Immature natural killer cell (primary cell): ENCODE measurements at regions not wholly inside any gene's neighbourhood (a gene's known extent, or its start where the extent isn't known, plus 50 kb on each side); places are given as distances from the start of the nearest gene placed in this dataset.

Experiments used
- DNase-seq, 3 donors: peaks; one replicate each; pipeline ENCODE4 v3.0.0; 2022; ENCODE audit warnings: mixed read lengths in 1 of 3
- H3K27ac Mint-ChIP-seq, 6 donors: one replicate each; pipeline ENCODE4 v1.8.0; 2020; ENCODE audit warnings: mixed read lengths in 6 of 6, mild to moderate bottlenecking in 5 of 6, inconsistent platforms in 4 of 6, moderate library complexity in 3 of 6
- H3K27me3 Mint-ChIP-seq, 3 donors: one replicate each; pipeline ENCODE4 v1.8.0; 2020 to 2021; ENCODE audit warnings: low read depth in 3 of 3, mild to moderate bottlenecking in 3 of 3, mixed read lengths in 3 of 3, moderate library complexity in 3 of 3, inconsistent platforms in 1 of 3
- H3K36me3 Mint-ChIP-seq, 3 donors: one replicate each; pipeline ENCODE4 v1.8.0; 2020; ENCODE audit warnings: mixed read lengths in 3 of 3, inconsistent platforms in 2 of 3, mild to moderate bottlenecking in 2 of 3
- H3K4me1 Mint-ChIP-seq, 2 donors: one replicate each; pipeline ENCODE4 v1.8.0; 2020; ENCODE audit warnings: inconsistent platforms in 2 of 2, mild to moderate bottlenecking in 2 of 2, mixed read lengths in 2 of 2, moderate library complexity in 1 of 2
- H3K4me3 Mint-ChIP-seq, 5 donors: one replicate each; pipeline ENCODE4 v1.8.0; 2020; ENCODE audit warnings: mild to moderate bottlenecking in 5 of 5, mixed read lengths in 5 of 5, inconsistent platforms in 3 of 5, moderate library complexity in 3 of 5
- H3K9me3 Mint-ChIP-seq, 6 donors: one replicate each; pipeline ENCODE4 v1.8.0; 2020; ENCODE audit warnings: mild to moderate bottlenecking in 6 of 6, mixed read lengths in 6 of 6, inconsistent platforms in 4 of 6, moderate library complexity in 3 of 6

DNA sequence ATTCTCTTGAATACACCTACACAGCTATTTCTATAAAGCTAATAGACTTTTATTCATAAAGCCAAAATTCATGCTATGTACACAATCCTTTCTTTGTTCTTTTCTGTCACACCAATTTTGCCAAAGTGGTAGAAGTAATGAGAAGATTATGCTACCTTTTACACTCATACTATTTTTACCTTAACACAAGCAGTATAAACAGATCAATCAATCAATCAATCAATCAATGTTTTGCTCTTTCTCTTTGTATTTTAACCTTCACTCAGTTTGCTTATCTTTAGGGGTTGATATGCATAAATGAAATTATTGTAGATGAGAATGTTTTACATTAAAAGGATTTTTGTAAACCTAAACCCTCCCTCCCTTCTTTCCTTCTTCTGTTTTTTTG, 878.6 kb downstream of the RAPGEF2 start:
- H3K4me3 Mint-ChIP-seq, result no peak overlapping the region
- no peak for DNase-seq
- H3K36me3 Mint-ChIP-seq, result no peaks in the 10 kb centered on the region
- H3K27ac Mint-ChIP-seq, result no peak overlapping the region
- peaks cover 0 to 2% (median 0%) of the 10 kb centered on the region in 3 donors for H3K27me3 Mint-ChIP-seq
- H3K4me1 Mint-ChIP-seq, result no peaks in the 10 kb centered on the region
- peaks cover 3 to 30% (median 14%) of the 10 kb centered on the region in 6 donors for H3K9me3 Mint-ChIP-seq

DNA sequence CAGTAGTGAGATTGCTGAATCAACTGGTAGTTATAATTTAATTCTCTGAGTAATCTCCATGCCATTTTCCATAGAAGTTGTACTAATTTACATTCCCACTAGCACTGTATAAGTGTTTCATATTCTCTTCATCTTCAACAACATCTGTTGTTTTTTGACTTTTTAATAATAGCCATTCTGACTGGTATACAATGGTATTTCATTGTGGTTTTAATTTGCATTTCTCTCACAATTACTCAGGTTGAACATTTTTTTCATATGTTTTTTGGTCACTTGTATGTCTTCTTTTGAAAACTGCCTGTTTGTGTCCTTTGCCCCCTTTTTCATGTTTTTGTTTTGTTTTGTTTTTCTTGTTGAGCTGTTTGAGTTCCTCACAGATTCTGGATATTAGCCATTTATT, 880.2 kb downstream of the RAPGEF2 start:
- Mint-ChIP-seq H3K4me3 (no peak overlapping the region), H3K9me3 (peaks cover 5 to 30% (median 12%) of the 10 kb centered on the region in 6 donors), H3K27ac (no peak overlapping the region), H3K4me1 (no peaks in the 10 kb centered on the region), H3K36me3 (no peaks in the 10 kb centered on the region), H3K27me3 (no peaks in the 10 kb centered on the region)
- no peak for DNase-seq

DNA sequence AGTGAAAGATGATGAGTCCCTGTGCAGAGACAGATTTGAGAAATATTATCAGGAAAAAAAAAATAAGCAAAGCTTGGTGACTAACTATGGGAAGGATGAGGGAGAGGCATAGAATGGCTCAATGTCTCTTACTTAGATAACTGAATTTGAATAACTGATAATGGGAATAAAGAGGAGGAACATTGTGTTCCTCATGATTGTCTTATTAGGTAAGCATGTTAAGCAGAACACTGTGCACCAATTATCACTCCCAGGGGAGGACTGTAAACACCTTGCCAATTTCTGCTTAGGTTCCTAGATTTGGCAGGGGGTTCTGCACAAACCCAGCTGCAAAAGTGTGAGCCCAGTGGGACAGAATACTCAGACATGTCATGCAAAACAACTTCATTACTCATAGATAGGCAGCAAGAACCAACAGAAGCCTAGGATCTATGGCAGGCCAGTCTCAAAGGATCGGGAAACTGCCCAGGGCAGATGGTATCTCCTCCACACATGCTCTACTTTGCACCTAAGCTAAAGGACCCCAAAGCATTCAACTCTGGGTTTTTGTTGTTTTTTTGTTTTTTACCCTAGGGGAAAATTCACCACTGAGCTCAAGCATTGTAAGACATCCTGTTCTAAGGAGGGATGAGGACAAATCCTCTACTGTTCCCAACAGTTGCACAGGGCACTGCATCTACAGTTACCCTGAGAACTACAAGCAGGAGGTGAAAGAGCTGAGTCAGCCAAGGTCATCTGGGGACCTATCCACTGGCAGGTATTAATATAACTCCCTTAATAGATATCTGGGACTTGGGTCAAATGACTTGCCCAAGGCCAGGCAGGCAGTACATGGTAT, 907.0 kb downstream of the RAPGEF2 start:
- DNase-seq, result no peak
- Mint-ChIP-seq H3K36me3 (no peaks in the 10 kb centered on the region), H3K27me3 (peaks cover 0 to 2% (median 0%) of the 10 kb centered on the region in 3 donors), H3K4me3 (no peak overlapping the region), H3K9me3 (peaks cover 2 to 45% (median 40%) of the 10 kb centered on the region in 6 donors), H3K4me1 (no peaks in the 10 kb centered on the region), H3K27ac (no peak overlapping the region)

DNA sequence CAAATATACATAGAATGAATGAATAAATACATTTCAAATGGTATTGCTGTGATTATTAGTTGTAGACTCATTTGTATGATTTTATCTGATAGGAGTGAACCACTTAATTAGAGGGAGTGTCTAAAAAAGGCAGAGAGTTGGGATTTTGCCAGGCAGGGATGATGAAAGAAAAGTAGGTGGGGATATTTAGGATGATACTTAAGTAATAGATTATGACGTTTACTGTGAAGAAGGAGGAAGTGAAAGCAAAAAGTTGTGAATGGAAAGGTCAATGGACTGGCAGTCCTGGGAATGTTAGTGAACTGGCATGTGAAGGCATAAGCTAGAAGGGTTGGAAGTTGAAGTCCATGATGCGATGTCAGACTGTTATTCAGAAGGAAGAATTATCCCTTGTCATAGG, 917.1 kb downstream of the RAPGEF2 start:
- H3K27ac Mint-ChIP-seq, result no peak overlapping the region
- peaks cover 8 to 58% (median 14%) of the 10 kb centered on the region in 6 donors for H3K9me3 Mint-ChIP-seq
- no peaks in the 10 kb centered on the region for H3K27me3 Mint-ChIP-seq
- no peak overlapping the region for H3K4me3 Mint-ChIP-seq
- DNase-seq, result no peak
- no peaks in the 10 kb centered on the region for H3K4me1 Mint-ChIP-seq
- H3K36me3 Mint-ChIP-seq, result no peaks in the 10 kb centered on the region

DNA sequence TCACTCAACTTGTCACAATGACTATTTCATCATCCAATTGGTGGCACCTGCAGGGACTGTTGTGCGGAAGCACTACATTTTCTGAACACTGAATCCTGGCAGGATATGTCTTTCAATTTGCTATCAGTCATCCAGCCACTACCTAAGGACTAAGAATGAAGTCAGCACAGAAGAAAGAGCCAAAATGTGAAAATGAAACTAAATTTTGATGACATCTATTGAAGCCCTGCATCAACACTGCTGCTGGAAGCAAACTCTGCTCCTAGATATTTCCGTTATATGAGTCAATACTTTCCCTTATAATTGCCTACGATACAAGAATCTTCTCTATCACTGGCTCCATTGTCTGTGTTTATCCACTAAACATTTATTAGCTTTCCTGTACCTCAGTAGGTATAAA, 917.9 kb downstream of the RAPGEF2 start:
- DNase-seq, result no peak

DNA sequence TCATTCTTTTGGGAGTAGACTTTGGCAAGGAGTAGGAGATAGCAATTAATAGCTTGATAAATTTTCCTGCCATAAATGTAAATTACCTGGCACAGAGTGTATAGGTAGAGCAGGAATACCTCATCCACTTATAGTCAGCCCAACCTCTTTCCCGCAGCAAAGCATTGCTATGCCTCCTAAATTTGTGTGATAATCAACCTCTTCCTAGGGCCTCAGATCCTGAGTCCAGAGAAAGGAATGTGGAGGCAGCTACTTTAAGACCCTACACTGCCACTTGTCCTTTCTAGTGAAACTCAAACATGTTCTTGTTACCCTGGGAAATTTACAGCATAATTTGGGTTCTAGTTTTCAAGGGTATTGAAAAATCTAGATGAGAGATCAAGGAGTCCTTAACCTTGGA, 919.0 kb downstream of the RAPGEF2 start:
- no peak for DNase-seq
- H3K4me1 Mint-ChIP-seq, result no peaks in the 10 kb centered on the region
- no peaks in the 10 kb centered on the region for H3K36me3 Mint-ChIP-seq
- peaks cover 8 to 59% (median 18%) of the 10 kb centered on the region in 6 donors for H3K9me3 Mint-ChIP-seq
- no peak overlapping the region for H3K4me3 Mint-ChIP-seq
- H3K27ac Mint-ChIP-seq, result no peak overlapping the region
- peaks cover 0 to 2% (median 0%) of the 10 kb centered on the region in 3 donors for H3K27me3 Mint-ChIP-seq

More for the DNA sequence above, 917.9 kb downstream of the RAPGEF2 start:
- H3K27me3 Mint-ChIP-seq, result peaks cover 0 to 2% (median 0%) of the 10 kb centered on the region in 3 donors
- no peak overlapping the region for H3K27ac Mint-ChIP-seq
- no peaks in the 10 kb centered on the region for H3K36me3 Mint-ChIP-seq
- peaks cover 8 to 61% (median 14%) of the 10 kb centered on the region in 6 donors for H3K9me3 Mint-ChIP-seq
- no peak overlapping the region for H3K4me3 Mint-ChIP-seq
- no peaks in the 10 kb centered on the region for H3K4me1 Mint-ChIP-seq

DNA sequence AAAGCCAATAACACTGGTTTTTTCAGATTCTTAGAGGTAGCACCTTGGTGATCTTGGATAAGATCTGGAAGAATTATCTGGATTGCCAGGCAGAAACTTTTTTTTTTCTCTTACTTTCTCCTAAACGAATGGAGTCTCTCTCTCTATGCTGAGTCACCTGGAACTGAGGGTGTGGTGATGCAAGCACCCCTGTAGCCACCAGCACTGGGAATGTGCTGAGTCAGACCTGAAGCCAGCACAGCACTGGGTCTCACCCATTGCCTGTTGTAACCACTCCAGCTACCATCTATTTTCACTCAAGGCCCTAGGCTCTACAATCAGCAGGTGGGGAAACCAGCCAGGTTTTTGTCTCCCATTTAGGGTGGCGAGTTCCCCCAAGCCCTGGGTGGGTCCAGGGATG, 923.8 kb downstream of the RAPGEF2 start:
- no peaks in the 10 kb centered on the region for H3K4me1 Mint-ChIP-seq
- peaks cover 0 to 2% (median 1%) of the 10 kb centered on the region in 3 donors for H3K27me3 Mint-ChIP-seq
- H3K27ac Mint-ChIP-seq, result no peak overlapping the region
- H3K9me3 Mint-ChIP-seq, result peaks cover 3 to 31% (median 20%) of the 10 kb centered on the region in 6 donors
- no peaks in the 10 kb centered on the region for H3K36me3 Mint-ChIP-seq
- no peak for DNase-seq
- H3K4me3 Mint-ChIP-seq, result no peak overlapping the region

DNA sequence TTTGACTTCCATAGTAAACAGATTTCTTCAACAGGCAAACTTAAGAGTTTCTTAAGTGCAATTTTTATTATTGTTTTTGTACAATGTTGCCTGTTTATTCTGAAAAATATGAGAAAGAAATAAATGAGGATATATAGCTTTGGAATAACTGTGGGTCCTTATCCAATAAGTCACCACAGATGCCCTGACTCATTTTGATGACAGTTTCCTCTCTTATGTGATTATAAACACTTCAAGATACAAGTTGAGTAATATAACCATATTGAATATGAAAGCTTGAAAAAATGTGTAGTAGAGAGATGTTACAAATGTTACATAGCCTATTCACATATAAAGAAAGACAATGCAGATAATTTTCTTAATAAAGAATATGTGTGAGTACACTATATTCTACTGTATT, 931.6 kb downstream of the RAPGEF2 start:
- Mint-ChIP-seq H3K4me3 (no peak overlapping the region), H3K27ac (no peak overlapping the region), H3K36me3 (no peaks in the 10 kb centered on the region), H3K4me1 (no peaks in the 10 kb centered on the region), H3K9me3 (peaks cover 3 to 16% (median 8%) of the 10 kb centered on the region in 6 donors), H3K27me3 (peaks cover 2 to 4% (median 3%) of the 10 kb centered on the region in 3 donors)
- DNase-seq, result no peak

DNA sequence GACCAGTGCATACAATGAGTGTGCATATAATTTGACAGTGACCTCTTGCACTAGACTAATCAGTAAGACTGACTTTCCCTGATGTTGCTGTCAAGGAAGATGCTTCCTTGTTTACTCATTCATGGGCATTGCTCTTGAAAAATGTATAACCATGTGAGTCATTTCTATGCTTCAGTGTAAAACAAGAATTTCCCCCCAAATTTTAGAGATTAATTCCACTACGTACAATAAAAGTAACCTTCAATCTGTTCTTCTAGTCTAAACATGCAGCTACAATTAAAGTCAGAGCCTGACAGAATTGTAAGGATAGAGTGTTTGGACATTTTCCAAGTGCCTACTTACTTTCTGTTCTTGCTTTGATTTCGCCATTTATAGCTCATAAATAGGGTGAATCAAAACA, 935.7 kb downstream of the RAPGEF2 start:
- Mint-ChIP-seq H3K27ac (no peak overlapping the region), H3K4me3 (no peak overlapping the region)

DNA sequence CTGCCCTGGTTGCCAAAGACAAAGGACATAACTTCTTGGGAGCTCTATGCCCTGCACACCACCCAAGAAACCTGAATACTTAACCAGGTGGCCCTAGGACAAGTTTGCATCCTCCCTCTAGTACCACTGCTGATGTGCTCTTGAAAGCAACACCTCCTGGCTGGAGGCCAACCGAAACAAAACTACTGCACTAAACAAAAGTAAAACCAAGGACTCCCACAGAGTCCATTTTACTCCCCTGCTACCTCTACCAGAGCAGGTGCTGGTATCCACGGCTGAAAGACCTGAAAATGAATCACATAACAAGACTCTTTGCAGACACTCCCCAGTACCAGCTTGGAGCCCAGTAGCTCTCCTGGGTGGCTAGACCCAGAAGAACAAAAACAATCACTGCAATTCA, 941.8 kb downstream of the RAPGEF2 start:
- no peaks in the 10 kb centered on the region for H3K36me3 Mint-ChIP-seq
- no peak for DNase-seq
- H3K4me1 Mint-ChIP-seq, result no peaks in the 10 kb centered on the region
- H3K9me3 Mint-ChIP-seq, result peaks cover 0 to 55% (median 25%) of the 10 kb centered on the region in 6 donors
- no peak overlapping the region for H3K27ac Mint-ChIP-seq
- no peak overlapping the region for H3K4me3 Mint-ChIP-seq
- H3K27me3 Mint-ChIP-seq, result peaks cover 0 to 1% (median 0%) of the 10 kb centered on the region in 3 donors

More for the DNA sequence above, 935.7 kb downstream of the RAPGEF2 start:
- Mint-ChIP-seq H3K36me3 (no peaks in the 10 kb centered on the region), H3K27me3 (peaks cover 0 to 4% (median 1%) of the 10 kb centered on the region in 3 donors), H3K9me3 (peaks cover 0 to 30% (median 13%) of the 10 kb centered on the region in 6 donors), H3K4me1 (no peaks in the 10 kb centered on the region)
- DNase-seq, result no peak

DNA sequence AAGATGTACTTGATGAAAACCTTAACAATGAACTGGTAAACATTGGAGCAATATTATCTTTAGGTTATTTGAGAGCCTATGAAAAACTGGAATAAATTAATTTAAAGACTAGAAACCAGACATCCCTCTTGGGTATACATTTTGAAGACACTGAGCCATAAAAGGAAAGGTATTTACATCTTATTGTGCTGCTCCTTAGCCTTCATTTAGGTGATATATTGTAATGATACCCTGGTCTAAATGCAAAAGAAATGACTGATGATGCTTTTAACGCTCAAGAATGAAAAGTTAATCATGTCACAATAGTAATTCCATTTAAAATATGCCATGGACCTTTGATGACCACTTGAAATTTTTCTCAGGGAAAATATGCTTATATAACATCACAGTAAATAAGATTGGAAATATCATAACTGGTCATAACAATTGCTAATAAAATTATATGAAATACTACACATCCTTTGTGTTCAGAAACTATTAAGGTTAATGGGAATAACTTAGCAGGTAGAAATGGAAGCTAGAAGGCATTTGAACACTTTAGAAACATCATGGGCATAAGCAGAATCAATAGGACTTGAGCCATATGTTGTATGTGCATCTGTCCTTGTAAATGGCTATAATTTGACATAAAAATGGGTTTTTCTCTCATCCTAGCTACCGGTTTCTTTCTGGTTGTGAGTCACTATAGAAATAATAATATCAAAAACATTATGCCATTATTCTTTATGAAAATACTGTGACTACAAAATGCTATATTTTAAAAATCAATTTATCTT, 979.7 kb downstream of the RAPGEF2 start:
- Mint-ChIP-seq H3K4me3 (no peak overlapping the region), H3K4me1 (no peaks in the 10 kb centered on the region), H3K9me3 (peaks cover 11 to 45% (median 21%) of the 10 kb centered on the region in 6 donors), H3K36me3 (peaks cover 0 to 3% (median 0%) of the 10 kb centered on the region in 3 donors), H3K27ac (no peak overlapping the region), H3K27me3 (no peaks in the 10 kb centered on the region)
- DNase-seq, result no peak

DNA sequence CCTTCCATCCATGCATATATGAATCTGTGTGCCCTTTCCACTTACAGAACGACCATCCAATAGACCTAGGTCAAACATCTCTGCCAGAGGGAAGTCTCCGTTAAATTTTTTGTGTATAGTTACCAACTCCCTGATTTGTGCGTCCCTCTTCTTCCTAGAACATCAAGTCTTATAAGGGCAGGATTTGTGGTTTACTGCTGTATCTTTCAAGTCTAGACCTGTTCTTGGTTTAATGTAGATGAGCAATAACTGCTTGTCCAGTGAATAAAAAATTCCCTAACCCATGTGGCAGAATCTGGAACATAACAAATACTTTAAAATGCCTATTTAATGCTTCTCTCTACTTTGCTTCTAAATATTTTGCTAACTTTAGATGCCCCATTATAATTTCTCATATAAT, 988.8 kb downstream of the RAPGEF2 start:
- no peaks in the 10 kb centered on the region for H3K4me1 Mint-ChIP-seq
- no peak for DNase-seq
- H3K27me3 Mint-ChIP-seq, result no peaks in the 10 kb centered on the region
- H3K4me3 Mint-ChIP-seq, result no peak overlapping the region
- H3K36me3 Mint-ChIP-seq, result no peaks in the 10 kb centered on the region
- H3K9me3 Mint-ChIP-seq, result peaks cover 17 to 68% (median 35%) of the 10 kb centered on the region in 6 donors
- H3K27ac Mint-ChIP-seq, result no peak overlapping the region

DNA sequence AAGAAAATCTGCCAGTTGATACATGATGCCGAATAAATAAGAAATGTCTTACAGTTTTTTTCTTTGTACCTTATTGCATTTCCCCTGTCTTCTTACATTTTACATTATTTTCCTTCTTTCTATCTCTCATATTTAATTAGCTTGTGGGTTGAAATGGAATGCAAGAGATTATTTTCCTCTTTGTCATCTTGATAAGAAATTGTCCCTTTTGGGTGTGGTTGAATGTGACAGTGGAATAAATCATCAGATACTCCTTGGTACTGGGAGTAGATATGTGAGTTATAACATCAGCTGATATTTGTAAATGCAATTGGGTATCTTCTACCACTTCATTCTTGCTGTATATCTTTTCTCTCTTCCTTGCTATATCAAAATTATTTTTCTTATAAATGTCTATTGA, 997.4 kb downstream of the RAPGEF2 start:
- Mint-ChIP-seq H3K4me1 (no peaks in the 10 kb centered on the region), H3K4me3 (no peak overlapping the region), H3K36me3 (no peaks in the 10 kb centered on the region), H3K9me3 (peaks cover 6 to 53% (median 31%) of the 10 kb centered on the region in 6 donors), H3K27ac (no peak overlapping the region), H3K27me3 (peaks cover 0 to 1% (median 0%) of the 10 kb centered on the region in 3 donors)
- DNase-seq, result no peak

DNA sequence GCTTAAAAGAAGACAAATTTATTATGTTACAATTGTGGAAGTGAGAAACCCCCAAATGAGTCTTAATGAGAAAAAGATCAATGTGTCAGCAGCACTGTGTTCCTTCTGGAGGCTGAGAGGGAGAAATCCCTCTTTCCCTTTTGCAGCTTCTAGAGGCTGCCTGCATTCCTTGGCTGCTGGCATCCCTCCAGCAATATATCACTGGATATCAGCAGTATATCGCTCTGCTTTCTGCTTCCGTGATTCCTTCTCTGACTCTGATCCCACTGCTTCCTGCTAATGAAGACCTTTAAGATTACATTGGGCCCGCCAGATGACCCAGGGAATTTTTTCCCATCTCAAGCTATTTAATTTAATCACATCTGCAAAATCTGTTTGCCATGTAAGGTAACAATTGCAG, 1008.0 kb downstream of the RAPGEF2 start:
- Mint-ChIP-seq H3K27ac (no peak overlapping the region), H3K4me1 (no peaks in the 10 kb centered on the region), H3K36me3 (no peaks in the 10 kb centered on the region), H3K9me3 (peaks cover 23 to 42% (median 38%) of the 10 kb centered on the region in 6 donors), H3K4me3 (no peak overlapping the region), H3K27me3 (peaks cover 0 to 2% (median 0%) of the 10 kb centered on the region in 3 donors)
- DNase-seq, result no peak
